ENCODE measurements at regions not wholly inside any gene's neighbourhood (a gene's known extent, or its start where the extent isn't known, plus 50 kb on each side); places are given as distances from the start of the nearest gene placed in this dataset.

DNA sequence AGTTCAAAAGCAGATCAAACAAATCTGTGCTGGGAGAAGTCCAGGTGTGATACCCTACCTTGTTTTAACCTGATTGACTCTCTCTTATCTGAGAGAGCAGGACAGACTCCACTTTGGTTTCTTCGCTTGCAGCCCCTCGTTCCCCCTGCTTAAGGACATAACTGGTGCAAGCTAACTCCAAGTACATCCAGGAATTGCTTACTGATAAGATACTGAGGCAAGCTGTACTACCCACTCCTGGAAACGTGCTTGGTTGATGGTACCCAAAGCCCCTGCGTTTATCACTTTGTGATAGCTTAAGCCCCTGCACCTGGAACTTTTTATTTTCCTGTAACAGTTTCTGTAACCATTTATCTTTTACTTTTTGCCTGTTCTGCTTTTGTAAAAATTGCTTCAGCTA lies 157.0 kb upstream of the OLIG3 start:
- no peak for DNase-seq (ENCODE audit: low spot score)
- TF ChIP-seq, protein P1, sequence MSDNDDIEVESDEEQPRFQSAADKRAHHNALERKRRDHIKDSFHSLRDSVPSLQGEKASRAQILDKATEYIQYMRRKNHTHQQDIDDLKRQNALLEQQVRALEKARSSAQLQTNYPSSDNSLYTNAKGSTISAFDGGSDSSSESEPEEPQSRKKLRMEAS (IDR thresholded peaks at IDR 0.05), result no peak
- no peak for TF ChIP-seq RXRA (IDR thresholded peaks at IDR 0.05)
- no peak for TF ChIP-seq NR2F2 (IDR thresholded peaks at IDR 0.05)
- no peak for TF ChIP-seq FOXA2 (IDR thresholded peaks at IDR 0.05)
- TF ChIP-seq, protein P2, sequence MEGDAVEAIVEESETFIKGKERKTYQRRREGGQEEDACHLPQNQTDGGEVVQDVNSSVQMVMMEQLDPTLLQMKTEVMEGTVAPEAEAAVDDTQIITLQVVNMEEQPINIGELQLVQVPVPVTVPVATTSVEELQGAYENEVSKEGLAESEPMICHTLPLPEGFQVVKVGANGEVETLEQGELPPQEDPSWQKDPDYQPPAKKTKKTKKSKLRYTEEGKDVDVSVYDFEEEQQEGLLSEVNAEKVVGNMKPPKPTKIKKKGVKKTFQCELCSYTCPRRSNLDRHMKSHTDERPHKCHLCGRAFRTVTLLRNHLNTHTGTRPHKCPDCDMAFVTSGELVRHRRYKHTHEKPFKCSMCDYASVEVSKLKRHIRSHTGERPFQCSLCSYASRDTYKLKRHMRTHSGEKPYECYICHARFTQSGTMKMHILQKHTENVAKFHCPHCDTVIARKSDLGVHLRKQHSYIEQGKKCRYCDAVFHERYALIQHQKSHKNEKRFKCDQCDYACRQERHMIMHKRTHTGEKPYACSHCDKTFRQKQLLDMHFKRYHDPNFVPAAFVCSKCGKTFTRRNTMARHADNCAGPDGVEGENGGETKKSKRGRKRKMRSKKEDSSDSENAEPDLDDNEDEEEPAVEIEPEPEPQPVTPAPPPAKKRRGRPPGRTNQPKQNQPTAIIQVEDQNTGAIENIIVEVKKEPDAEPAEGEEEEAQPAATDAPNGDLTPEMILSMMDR (IDR thresholded peaks at IDR 0.05; ENCODE audit: low read depth, low read length, missing input control), result no peak
- TF ChIP-seq ATF3 (IDR thresholded peaks at IDR 0.05), result no peak
- no peak for TF ChIP-seq JUND (IDR thresholded peaks at IDR 0.05)
- TF ChIP-seq TAF1 (conservative IDR thresholded peaks at IDR 0.05), result no peak
- TF ChIP-seq RAD21 (IDR thresholded peaks at IDR 0.05), result no peak
- no peak for TF ChIP-seq GABPA (IDR thresholded peaks at IDR 0.05 in 1 of 2, conservative IDR thresholded peaks at IDR 0.05 in 1 of 2)
- TF ChIP-seq HNF4A (conservative IDR thresholded peaks at IDR 0.05), result no peak
- TF ChIP-seq HNF4G (IDR thresholded peaks at IDR 0.05), result no peak
- no peak for TF ChIP-seq EGR1 (IDR thresholded peaks at IDR 0.05; ENCODE audit: low read depth in 2 of 2)
- TF ChIP-seq, protein P3, sequence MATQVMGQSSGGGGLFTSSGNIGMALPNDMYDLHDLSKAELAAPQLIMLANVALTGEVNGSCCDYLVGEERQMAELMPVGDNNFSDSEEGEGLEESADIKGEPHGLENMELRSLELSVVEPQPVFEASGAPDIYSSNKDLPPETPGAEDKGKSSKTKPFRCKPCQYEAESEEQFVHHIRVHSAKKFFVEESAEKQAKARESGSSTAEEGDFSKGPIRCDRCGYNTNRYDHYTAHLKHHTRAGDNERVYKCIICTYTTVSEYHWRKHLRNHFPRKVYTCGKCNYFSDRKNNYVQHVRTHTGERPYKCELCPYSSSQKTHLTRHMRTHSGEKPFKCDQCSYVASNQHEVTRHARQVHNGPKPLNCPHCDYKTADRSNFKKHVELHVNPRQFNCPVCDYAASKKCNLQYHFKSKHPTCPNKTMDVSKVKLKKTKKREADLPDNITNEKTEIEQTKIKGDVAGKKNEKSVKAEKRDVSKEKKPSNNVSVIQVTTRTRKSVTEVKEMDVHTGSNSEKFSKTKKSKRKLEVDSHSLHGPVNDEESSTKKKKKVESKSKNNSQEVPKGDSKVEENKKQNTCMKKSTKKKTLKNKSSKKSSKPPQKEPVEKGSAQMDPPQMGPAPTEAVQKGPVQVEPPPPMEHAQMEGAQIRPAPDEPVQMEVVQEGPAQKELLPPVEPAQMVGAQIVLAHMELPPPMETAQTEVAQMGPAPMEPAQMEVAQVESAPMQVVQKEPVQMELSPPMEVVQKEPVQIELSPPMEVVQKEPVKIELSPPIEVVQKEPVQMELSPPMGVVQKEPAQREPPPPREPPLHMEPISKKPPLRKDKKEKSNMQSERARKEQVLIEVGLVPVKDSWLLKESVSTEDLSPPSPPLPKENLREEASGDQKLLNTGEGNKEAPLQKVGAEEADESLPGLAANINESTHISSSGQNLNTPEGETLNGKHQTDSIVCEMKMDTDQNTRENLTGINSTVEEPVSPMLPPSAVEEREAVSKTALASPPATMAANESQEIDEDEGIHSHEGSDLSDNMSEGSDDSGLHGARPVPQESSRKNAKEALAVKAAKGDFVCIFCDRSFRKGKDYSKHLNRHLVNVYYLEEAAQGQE (IDR thresholded peaks at IDR 0.05), result no peak
- no peak overlapping the region for H3K9ac ChIP-seq (ENCODE audit: low read depth in 1 of 2, low read length in 2 of 2)
- H3K4me1 ChIP-seq (ENCODE audit: control insufficient read depth in 4 of 4, insufficient read depth in 4 of 4, low read length in 3 of 4), result peaks cover 0 to 4% (median 0%) of the 10 kb centered on the region in 4 donors
- H3K36me3 ChIP-seq (ENCODE audit: control insufficient read depth in 4 of 4, insufficient read depth in 3 of 4, low read depth in 1 of 4, low read length in 3 of 4), result no peaks in the 10 kb centered on the region
- no peak overlapping the region for H3K27ac ChIP-seq (ENCODE audit: low read depth in 1 of 2, low read length in 2 of 2)
- WGBS, result 45% methylated on average over 4 of the region's 4 CpGs
- H3K9me3 ChIP-seq (ENCODE audit: control insufficient read depth in 4 of 4, low read length in 3 of 4), result peaks cover 3 to 25% (median 14%) of the 10 kb centered on the region in 4 donors
- H3K27me3 ChIP-seq (ENCODE audit: control insufficient read depth in 4 of 4, insufficient read depth in 4 of 4, low read length in 3 of 4), result no peaks in the 10 kb centered on the region
- no peak overlapping the region for H3K4me3 ChIP-seq (ENCODE audit: low read depth in 1 of 3, low read length in 3 of 3)

DNA sequence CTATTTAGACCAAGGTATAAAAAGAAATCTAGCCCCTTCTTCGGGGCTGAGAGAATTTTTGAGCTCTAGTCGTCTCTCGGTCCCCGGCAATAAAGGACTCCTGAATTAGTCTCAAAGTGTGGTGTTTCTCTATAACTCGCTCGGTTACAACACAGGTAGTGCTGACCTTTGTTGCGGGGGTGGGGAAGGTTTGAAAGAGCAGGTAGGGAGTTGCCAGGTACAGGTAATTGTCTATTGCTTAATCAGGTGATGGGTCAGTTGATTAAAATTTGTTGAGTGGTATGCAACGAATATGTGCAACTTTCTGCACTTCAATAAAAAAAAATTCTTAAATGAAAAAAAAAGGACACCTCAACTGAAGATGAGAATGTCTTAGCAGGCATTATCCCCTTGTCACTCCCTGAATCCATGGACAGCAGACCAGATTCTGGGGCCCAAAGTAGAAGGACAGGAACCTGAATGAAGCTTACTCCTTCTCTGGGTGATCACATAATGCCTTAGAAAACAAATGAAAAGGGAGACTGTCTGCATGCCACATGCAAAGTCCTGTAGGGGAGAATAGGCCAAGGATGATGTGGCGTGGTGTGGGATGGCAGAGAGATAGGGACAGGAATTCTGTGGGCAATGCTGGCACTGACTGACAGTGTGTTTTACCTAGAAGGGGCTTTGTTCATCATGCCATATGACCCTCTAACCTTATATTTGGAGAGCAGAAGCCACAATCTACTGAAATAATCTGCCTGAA lies 157.6 kb upstream of the OLIG3 start:
- Histone ChIP-seq H3K36me3 (ENCODE audit: control insufficient read depth in 4 of 4, insufficient read depth in 3 of 4, low read depth in 1 of 4, low read length in 3 of 4) (no peaks in the 10 kb centered on the region), H3K9me3 (ENCODE audit: control insufficient read depth in 4 of 4, low read length in 3 of 4) (peaks cover 5 to 26% (median 15%) of the 10 kb centered on the region in 4 donors), H3K4me3 (ENCODE audit: low read depth in 1 of 3, low read length in 3 of 3) (peak overlapping the region in 1 of 3 donors; percentile 8), H3K27me3 (ENCODE audit: control insufficient read depth in 4 of 4, insufficient read depth in 4 of 4, low read length in 3 of 4) (no peaks in the 10 kb centered on the region), H3K9ac (ENCODE audit: low read depth in 1 of 2, low read length in 2 of 2) (no peak overlapping the region), H3K4me1 (ENCODE audit: control insufficient read depth in 4 of 4, insufficient read depth in 4 of 4, low read length in 3 of 4) (peaks cover 0 to 4% (median 0%) of the 10 kb centered on the region in 4 donors), H3K27ac (ENCODE audit: low read depth in 1 of 2, low read length in 2 of 2) (no peak overlapping the region)
- DNase-seq (ENCODE audit: low spot score), result no peak
- WGBS, result 45% methylated on average over 9 of the region's 9 CpGs
- TF ChIP-seq YY1 (IDR thresholded peaks at IDR 0.05) (no peak), HNF4A (conservative IDR thresholded peaks at IDR 0.05) (peak; percentile 43 to 55), TAF1 (conservative IDR thresholded peaks at IDR 0.05) (no peak), JUND (IDR thresholded peaks at IDR 0.05) (no peak), RXRA (IDR thresholded peaks at IDR 0.05) (peak in 1 of 2 donors; percentile 16), GABPA (IDR thresholded peaks at IDR 0.05 in 1 of 2, conservative IDR thresholded peaks at IDR 0.05 in 1 of 2) (no peak), RAD21 (IDR thresholded peaks at IDR 0.05) (no peak), ATF3 (IDR thresholded peaks at IDR 0.05) (no peak), ZBTB33 (IDR thresholded peaks at IDR 0.05) (no peak), FOXA1 (IDR thresholded peaks at IDR 0.05) (no peak)
- TF ChIP-seq, protein P1 (IDR thresholded peaks at IDR 0.05), result no peak
